Right atrium auricular region (tissue), 2 donors: ENCODE measurements at regions not wholly inside any gene's neighbourhood (a gene's known extent, or its start where the extent isn't known, plus 50 kb on each side); places are given as distances from the start of the nearest gene placed in this dataset.

Experiments
- DNase-seq: peaks from one replicate; pipeline ENCODE4 v3.0.0-alpha.2; 2019; ENCODE audit warnings: low spot score
- H3K27ac ChIP-seq, 2 donors: fragments of 200-600 bp; sonication (generic); 1 replicate in 1 of 2; 2 replicates in 1 of 2; pipeline ENCODE4 v1.5.1; 2016 to 2019
- H3K27me3 ChIP-seq, 2 donors: fragments of 200-600 bp; sonication (generic); one replicate each; pipeline versions ENCODE4 v1.5.1 to v1.6.0; 2017 to 2019
- H3K36me3 ChIP-seq: fragments of 200-600 bp; sonication (generic); one replicate; pipeline ENCODE4 v1.5.1; 2016
- H3K4me1 ChIP-seq, 2 donors: fragments of 200-600 bp; sonication (generic); one replicate each; pipeline versions ENCODE4 v1.5.1 to v1.6.0; 2017 to 2019
- H3K4me3 ChIP-seq, 2 donors: fragments of 200-600 bp; sonication (generic); 1 replicate in 1 of 2; 2 replicates in 1 of 2; pipeline ENCODE4 v1.5.1; 2017 to 2019; ENCODE audit warnings: mild to moderate bottlenecking in 1 of 2, moderate library complexity in 1 of 2
- H3K9me3 ChIP-seq, 2 donors: fragments of 200-600 bp; sonication (generic); one replicate each; pipeline ENCODE4 v1.5.1; 2019
- TF ChIP-seq, protein P1 (sequence below), 2 donors: fragments of 200-600 bp; sonication (generic); IDR thresholded peaks; one replicate each; pipeline ENCODE4 v1.5.1; 2019; ENCODE audit warnings: antibody characterized with exemption in 2 of 2

DNA sequence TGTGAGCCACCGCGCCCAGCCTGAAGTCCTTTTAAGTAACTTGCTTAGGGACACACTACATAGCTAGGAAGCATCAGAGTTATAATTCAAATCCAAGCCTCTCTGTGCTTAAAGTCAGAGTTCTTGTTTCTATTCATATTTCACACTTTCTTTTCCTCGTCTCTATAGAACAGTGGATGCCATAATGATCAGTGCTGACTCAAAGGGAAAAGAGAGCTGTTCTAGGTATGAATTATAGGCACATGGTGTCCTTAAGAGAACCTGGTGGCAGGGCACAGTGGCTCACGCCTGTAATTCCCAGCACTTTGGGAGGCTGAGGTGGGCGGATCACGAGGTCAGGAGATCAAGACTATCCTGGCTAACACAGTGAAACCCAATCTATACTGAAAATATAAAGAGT lies 400.2 kb upstream of the DDI1 start:
- Histone ChIP-seq H3K9me3 (no peaks in the 10 kb centered on the region), H3K27me3 (no peaks in the 10 kb centered on the region), H3K36me3 (no peaks in the 10 kb centered on the region), H3K4me1 (no peaks in the 10 kb centered on the region), H3K27ac (no peak overlapping the region), H3K4me3 (no peak overlapping the region)
- TF ChIP-seq, protein P1, sequence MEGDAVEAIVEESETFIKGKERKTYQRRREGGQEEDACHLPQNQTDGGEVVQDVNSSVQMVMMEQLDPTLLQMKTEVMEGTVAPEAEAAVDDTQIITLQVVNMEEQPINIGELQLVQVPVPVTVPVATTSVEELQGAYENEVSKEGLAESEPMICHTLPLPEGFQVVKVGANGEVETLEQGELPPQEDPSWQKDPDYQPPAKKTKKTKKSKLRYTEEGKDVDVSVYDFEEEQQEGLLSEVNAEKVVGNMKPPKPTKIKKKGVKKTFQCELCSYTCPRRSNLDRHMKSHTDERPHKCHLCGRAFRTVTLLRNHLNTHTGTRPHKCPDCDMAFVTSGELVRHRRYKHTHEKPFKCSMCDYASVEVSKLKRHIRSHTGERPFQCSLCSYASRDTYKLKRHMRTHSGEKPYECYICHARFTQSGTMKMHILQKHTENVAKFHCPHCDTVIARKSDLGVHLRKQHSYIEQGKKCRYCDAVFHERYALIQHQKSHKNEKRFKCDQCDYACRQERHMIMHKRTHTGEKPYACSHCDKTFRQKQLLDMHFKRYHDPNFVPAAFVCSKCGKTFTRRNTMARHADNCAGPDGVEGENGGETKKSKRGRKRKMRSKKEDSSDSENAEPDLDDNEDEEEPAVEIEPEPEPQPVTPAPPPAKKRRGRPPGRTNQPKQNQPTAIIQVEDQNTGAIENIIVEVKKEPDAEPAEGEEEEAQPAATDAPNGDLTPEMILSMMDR (IDR thresholded peaks at IDR 0.05), result no peak
- no peak for DNase-seq

DNA sequence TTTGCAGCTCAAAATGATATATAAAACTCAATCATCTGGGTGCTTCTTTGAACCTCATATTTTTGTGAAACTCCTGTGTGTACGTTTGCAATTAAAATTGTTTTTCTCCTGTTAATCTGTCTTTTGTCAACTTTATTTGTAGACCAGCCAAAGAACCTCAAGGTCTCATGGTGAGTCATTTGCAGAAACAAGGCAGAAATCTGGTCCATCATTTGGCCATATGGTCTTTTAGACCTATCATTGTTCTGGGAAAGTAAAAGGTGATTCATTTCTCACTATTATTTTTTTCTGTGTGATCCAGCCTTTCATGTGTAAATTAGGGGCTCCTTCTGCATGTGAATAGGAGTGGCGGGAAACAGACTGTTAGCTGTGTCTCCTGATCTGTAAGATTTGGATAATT lies 399.1 kb upstream of the DDI1 start:
- DNase-seq, result no peak
- Histone ChIP-seq H3K27me3 (no peaks in the 10 kb centered on the region), H3K36me3 (no peaks in the 10 kb centered on the region), H3K4me1 (no peaks in the 10 kb centered on the region), H3K27ac (no peak overlapping the region), H3K9me3 (no peaks in the 10 kb centered on the region), H3K4me3 (no peak overlapping the region)
- TF ChIP-seq, protein P1 (IDR thresholded peaks at IDR 0.05), result no peak

DNA sequence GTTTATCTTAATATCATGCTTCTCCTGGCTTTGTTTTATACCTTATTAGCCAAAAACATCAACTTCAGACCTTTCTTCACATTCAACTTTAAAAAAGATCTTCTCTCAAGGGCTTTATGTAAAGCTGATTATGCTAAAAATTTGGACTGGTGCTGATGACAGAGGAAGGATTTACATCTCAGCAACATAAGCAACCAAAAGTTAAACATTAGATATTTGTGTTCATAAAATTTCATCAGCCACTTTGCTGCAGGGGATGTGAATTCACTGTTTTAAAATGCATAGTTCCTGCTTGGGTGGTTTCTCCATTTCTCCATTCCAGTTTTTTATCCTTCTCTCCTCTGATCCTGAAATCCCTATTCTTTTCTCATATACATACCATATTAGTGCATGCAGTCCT lies 398.6 kb upstream of the DDI1 start:
- no peaks in the 10 kb centered on the region for H3K27me3 ChIP-seq
- TF ChIP-seq, protein P1 (IDR thresholded peaks at IDR 0.05), result no peak
- no peak overlapping the region for H3K4me3 ChIP-seq
- DNase-seq, result no peak
- no peaks in the 10 kb centered on the region for H3K9me3 ChIP-seq
- H3K4me1 ChIP-seq, result no peaks in the 10 kb centered on the region
- no peak overlapping the region for H3K27ac ChIP-seq
- no peaks in the 10 kb centered on the region for H3K36me3 ChIP-seq

DNA sequence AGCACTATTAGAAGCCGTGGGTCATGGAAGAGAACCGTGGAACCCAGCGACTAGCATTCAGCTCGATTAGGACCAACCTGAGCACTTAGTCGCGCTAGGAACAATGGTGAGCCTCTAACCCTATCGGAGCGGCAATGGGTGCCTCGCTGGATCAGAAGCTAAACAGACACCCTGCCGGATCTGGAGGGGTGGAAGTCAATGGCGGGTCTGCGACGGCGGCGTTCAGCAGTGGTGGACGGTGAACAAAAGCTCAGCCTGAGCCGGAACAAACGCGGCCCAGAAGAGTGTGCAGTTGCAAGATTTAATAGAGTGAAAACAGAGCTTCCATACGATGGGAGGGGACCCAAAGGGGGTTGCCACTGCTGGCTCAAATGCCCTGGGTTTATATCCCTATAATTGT lies 391.8 kb upstream of the DDI1 start:
- no peak overlapping the region for H3K27ac ChIP-seq
- H3K4me1 ChIP-seq, result no peaks in the 10 kb centered on the region
- TF ChIP-seq, protein P1 (IDR thresholded peaks at IDR 0.05), result no peak
- H3K36me3 ChIP-seq, result no peaks in the 10 kb centered on the region
- H3K27me3 ChIP-seq, result no peaks in the 10 kb centered on the region
- H3K4me3 ChIP-seq, result no peak overlapping the region
- no peak for DNase-seq
- H3K9me3 ChIP-seq, result no peaks in the 10 kb centered on the region

DNA sequence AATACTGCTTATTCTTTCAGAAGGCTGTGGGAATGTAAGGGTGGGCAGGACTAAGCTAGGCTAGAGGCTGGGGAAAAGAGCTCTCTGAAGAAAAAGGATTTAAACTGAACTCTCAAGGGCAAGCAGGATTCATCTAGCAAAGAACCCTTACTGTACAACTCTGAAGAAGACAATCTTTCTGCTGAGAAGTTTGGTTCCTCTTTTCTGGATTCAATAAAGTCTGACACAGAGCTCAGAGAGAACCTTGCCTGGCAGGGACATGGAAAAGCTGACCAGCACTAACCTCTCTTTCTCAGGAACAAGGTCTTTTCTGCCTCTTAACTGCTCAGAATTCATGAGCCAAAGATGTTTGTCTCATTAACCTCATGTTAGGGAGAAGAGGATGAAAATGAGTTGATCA lies 388.4 kb upstream of the DDI1 start:
- Histone ChIP-seq H3K36me3 (no peaks in the 10 kb centered on the region), H3K4me1 (no peaks in the 10 kb centered on the region), H3K27me3 (no peaks in the 10 kb centered on the region), H3K9me3 (peaks cover 0 to 10% of the 10 kb centered on the region in 2 donors), H3K27ac (no peak overlapping the region), H3K4me3 (no peak overlapping the region)
- TF ChIP-seq, protein P1 (IDR thresholded peaks at IDR 0.05), result no peak
- no peak for DNase-seq

DNA sequence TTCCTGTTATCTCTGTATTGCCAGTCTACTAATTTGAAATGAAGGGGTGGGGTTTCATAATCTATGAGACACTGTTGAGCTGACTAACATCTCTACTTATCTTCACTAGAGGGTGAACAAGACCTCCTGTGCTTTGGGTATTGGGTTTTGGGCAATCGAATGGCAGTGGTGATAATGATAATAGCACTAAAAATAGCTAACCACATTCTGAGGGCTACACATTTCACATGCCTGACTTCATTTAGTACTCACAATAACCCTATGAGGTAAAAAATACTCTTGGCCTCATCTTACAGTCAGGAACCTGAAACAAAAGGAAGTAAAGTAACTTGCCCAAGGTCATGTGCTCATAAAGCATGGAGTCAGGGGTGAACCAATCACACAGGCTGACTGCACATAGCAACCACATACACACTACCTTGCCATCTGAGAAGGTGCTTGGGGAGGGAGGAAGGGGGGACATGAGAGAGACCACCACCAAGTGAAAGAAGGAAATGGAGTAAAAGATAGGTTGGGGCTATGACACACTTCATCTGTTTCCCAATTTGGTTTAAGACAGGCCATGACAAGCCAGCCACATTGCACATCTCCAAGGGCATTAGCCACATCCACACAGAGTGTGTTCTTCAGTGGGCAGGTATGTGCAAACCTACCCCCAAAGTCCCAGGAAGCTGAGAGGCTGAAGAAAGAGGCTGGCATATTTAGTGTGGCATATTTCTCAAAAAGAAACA lies 387.6 kb upstream of the DDI1 start:
- Histone ChIP-seq H3K4me3 (no peak overlapping the region), H3K9me3 (peaks cover 0 to 10% of the 10 kb centered on the region in 2 donors), H3K36me3 (no peaks in the 10 kb centered on the region), H3K27ac (no peak overlapping the region), H3K4me1 (no peaks in the 10 kb centered on the region), H3K27me3 (no peaks in the 10 kb centered on the region)
- TF ChIP-seq, protein P1 (IDR thresholded peaks at IDR 0.05), result no peak
- no peak for DNase-seq
